Ishikawa (cell line): ENCODE measurements at regions not wholly inside any gene's neighbourhood (a gene's known extent, or its start where the extent isn't known, plus 50 kb on each side); places are given as distances from the start of the nearest gene placed in this dataset.

ENCODE experiments used
- CEBPB ChIP-seq: IDR thresholded peaks from 2 replicates; pipeline ENCODE4 v1.6.1; 2012
- EP300 ChIP-seq: IDR thresholded peaks from 2 replicates; pipeline ENCODE4 v1.6.1; 2012; ENCODE audit warnings: borderline replicate concordance
- FOXM1 ChIP-seq: IDR thresholded peaks from 2 replicates; pipeline ENCODE4 v1.6.1; 2012; ENCODE audit warnings: low read depth, borderline replicate concordance
- NFIC ChIP-seq: IDR thresholded peaks from 2 replicates; pipeline ENCODE4 v1.6.1; 2012
- RAD21 ChIP-seq: IDR thresholded peaks from 2 replicates; pipeline ENCODE4 v1.6.1; 2012; ENCODE audit warnings: low read depth
- TAF1 ChIP-seq: IDR thresholded peaks from 2 replicates; pipeline ENCODE4 v1.6.1; 2012; ENCODE audit warnings: low read depth, mild to moderate bottlenecking
- TEAD4 ChIP-seq: IDR thresholded peaks from 2 replicates; pipeline ENCODE4 v1.6.1; 2012
- YY1 ChIP-seq: IDR thresholded peaks from 2 replicates; pipeline ENCODE4 v1.6.1; 2012; ENCODE audit warnings: low read depth
- ZBTB7A ChIP-seq: IDR thresholded peaks from 2 replicates; pipeline ENCODE4 v1.6.1; 2012; ENCODE audit warnings: low read depth
- TF ChIP-seq, protein P1 (sequence below): IDR thresholded peaks from 2 replicates; pipeline ENCODE4 v1.6.1; 2012
- TF ChIP-seq, protein P2 (sequence below): IDR thresholded peaks from 2 replicates; pipeline ENCODE4 v1.6.1; 2012; ENCODE audit warnings: low read depth, mild to moderate bottlenecking
- TF ChIP-seq, protein P3 (sequence below): IDR thresholded peaks from 2 replicates; pipeline ENCODE4 v1.6.1; 2012

DNA sequence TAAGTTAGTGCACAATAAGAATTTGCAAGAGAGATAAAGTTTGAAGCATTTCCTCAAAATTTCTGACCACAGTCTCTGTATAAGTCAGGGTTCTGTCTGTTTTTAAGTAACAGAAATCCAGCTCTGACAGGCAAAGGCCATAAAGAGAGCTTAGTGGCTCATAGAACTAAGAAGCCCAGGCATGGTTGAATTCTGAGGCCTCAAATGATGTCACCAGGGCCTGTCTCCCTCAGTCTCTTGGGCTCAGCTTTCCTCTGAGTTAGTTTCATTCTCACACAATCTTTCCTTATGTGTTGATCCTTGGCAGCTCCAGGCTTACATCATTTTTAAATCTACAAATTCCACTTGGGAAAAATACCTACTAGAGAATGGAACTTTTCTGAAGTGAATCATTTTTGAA, 173.4 kb upstream of the ATP2B1 start:
- TF ChIP-seq TAF1 (no peak), TEAD4 (no peak), YY1 (no peak), RAD21 (no peak), CEBPB (no peak), ZBTB7A (no peak), NFIC (no peak), FOXM1 (no peak), EP300 (no peak)
- TF ChIP-seq, protein P1, sequence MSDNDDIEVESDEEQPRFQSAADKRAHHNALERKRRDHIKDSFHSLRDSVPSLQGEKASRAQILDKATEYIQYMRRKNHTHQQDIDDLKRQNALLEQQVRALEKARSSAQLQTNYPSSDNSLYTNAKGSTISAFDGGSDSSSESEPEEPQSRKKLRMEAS = no peak
- TF ChIP-seq, protein P2, sequence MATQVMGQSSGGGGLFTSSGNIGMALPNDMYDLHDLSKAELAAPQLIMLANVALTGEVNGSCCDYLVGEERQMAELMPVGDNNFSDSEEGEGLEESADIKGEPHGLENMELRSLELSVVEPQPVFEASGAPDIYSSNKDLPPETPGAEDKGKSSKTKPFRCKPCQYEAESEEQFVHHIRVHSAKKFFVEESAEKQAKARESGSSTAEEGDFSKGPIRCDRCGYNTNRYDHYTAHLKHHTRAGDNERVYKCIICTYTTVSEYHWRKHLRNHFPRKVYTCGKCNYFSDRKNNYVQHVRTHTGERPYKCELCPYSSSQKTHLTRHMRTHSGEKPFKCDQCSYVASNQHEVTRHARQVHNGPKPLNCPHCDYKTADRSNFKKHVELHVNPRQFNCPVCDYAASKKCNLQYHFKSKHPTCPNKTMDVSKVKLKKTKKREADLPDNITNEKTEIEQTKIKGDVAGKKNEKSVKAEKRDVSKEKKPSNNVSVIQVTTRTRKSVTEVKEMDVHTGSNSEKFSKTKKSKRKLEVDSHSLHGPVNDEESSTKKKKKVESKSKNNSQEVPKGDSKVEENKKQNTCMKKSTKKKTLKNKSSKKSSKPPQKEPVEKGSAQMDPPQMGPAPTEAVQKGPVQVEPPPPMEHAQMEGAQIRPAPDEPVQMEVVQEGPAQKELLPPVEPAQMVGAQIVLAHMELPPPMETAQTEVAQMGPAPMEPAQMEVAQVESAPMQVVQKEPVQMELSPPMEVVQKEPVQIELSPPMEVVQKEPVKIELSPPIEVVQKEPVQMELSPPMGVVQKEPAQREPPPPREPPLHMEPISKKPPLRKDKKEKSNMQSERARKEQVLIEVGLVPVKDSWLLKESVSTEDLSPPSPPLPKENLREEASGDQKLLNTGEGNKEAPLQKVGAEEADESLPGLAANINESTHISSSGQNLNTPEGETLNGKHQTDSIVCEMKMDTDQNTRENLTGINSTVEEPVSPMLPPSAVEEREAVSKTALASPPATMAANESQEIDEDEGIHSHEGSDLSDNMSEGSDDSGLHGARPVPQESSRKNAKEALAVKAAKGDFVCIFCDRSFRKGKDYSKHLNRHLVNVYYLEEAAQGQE = no peak
- TF ChIP-seq, protein P3, sequence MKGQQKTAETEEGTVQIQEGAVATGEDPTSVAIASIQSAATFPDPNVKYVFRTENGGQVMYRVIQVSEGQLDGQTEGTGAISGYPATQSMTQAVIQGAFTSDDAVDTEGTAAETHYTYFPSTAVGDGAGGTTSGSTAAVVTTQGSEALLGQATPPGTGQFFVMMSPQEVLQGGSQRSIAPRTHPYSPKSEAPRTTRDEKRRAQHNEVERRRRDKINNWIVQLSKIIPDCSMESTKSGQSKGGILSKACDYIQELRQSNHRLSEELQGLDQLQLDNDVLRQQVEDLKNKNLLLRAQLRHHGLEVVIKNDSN = no peak
